ENCODE measurements at regions not wholly inside any gene's neighbourhood (a gene's known extent, or its start where the extent isn't known, plus 50 kb on each side); places are given as distances from the start of the nearest gene placed in this dataset.

GRCh38 chr13:76446191-76446590, 440.0 kb downstream of the KCTD12 start:
- H3K9me3 ChIP-seq (ENCODE audit: control insufficient read depth, low read length), result no peaks in the 10 kb centered on the region
- no peaks in the 10 kb centered on the region for H3K4me1 ChIP-seq (ENCODE audit: control insufficient read depth, insufficient read depth, low read length)
- no peak overlapping the region for H3K27ac ChIP-seq (ENCODE audit: low read length)
- DNase-seq (no peak), ATAC-seq (no peak)
- no peaks in the 10 kb centered on the region for H3K27me3 ChIP-seq (ENCODE audit: control insufficient read depth, insufficient read depth)
- no peak overlapping the region for H3K4me3 ChIP-seq (ENCODE audit: low read length)
- 42% methylated on average over 3 of the region's 3 CpGs for WGBS
- intact Hi-C loops (cut with DNase I), result no loop called here

- no peaks in the 10 kb centered on the region for H3K9me3 ChIP-seq (ENCODE audit: control insufficient read depth, low read length)
- DNase-seq (no peak), ATAC-seq (no peak)
- H3K4me3 ChIP-seq (ENCODE audit: low read length), result no peak overlapping the region
- no peaks in the 10 kb centered on the region for H3K4me1 ChIP-seq (ENCODE audit: control insufficient read depth, insufficient read depth, low read length)
- H3K27ac ChIP-seq (ENCODE audit: low read length), result no peak overlapping the region
- H3K27me3 ChIP-seq (ENCODE audit: control insufficient read depth, insufficient read depth), result no peaks in the 10 kb centered on the region
- intact Hi-C loops (cut with DNase I), result no loop called here
- 78% methylated on average over 3 of the region's 3 CpGs for WGBS
These were observed 445.6 kb downstream of the KCTD12 start for GRCh38 chr13:76440568-76440967.

GRCh38 chr13:76439546-76439945, 446.7 kb downstream of the KCTD12 start:
- intact Hi-C loops (cut with DNase I), result no loop called here
- no peak for DNase-seq
- Histone ChIP-seq H3K27ac (ENCODE audit: low read length) (no peak overlapping the region), H3K4me1 (ENCODE audit: control insufficient read depth, insufficient read depth, low read length) (no peaks in the 10 kb centered on the region), H3K9me3 (ENCODE audit: control insufficient read depth, low read length) (no peaks in the 10 kb centered on the region), H3K4me3 (ENCODE audit: low read length) (no peak overlapping the region), H3K27me3 (ENCODE audit: control insufficient read depth, insufficient read depth) (no peaks in the 10 kb centered on the region)
- 89% methylated on average over 2 of the region's 2 CpGs for WGBS
- no peak for ATAC-seq

- no peak overlapping the region for H3K4me3 ChIP-seq (ENCODE audit: low read length)
- no peaks in the 10 kb centered on the region for H3K9me3 ChIP-seq (ENCODE audit: control insufficient read depth, low read length)
- 100% methylated on average over 2 of the region's 2 CpGs for WGBS
- no peak overlapping the region for H3K27ac ChIP-seq (ENCODE audit: low read length)
- DNase-seq (no peak), ATAC-seq (no peak)
- no peaks in the 10 kb centered on the region for H3K4me1 ChIP-seq (ENCODE audit: control insufficient read depth, insufficient read depth, low read length)
- intact Hi-C loops (cut with DNase I), result no loop called here
- no peaks in the 10 kb centered on the region for H3K27me3 ChIP-seq (ENCODE audit: control insufficient read depth, insufficient read depth)
These were observed 448.2 kb downstream of the KCTD12 start for GRCh38 chr13:76438050-76438449.

GRCh38 chr13:76425935-76426334, 460.3 kb downstream of the KCTD12 start:
- Histone ChIP-seq H3K27ac (ENCODE audit: low read length) (no peak overlapping the region), H3K9me3 (ENCODE audit: control insufficient read depth, low read length) (no peaks in the 10 kb centered on the region), H3K4me1 (ENCODE audit: control insufficient read depth, insufficient read depth, low read length) (no peaks in the 10 kb centered on the region), H3K27me3 (ENCODE audit: control insufficient read depth, insufficient read depth) (no peaks in the 10 kb centered on the region), H3K4me3 (ENCODE audit: low read length) (no peak overlapping the region)
- intact Hi-C loops (cut with DNase I), result no loop called here
- no peak for DNase-seq
- ATAC-seq, result peak; percentile 69 to 84
- WGBS, result 42% methylated on average over 2 of the region's 2 CpGs

GRCh38 chr13:76421011-76421410, 465.2 kb downstream of the KCTD12 start:
- 64% methylated on average over 3 of the region's 3 CpGs for WGBS
- ATAC-seq (no peak), DNase-seq (no peak)
- no peak overlapping the region for H3K27ac ChIP-seq (ENCODE audit: low read length)
- H3K4me1 ChIP-seq (ENCODE audit: control insufficient read depth, insufficient read depth, low read length), result no peaks in the 10 kb centered on the region
- H3K4me3 ChIP-seq (ENCODE audit: low read length), result no peak overlapping the region
- H3K27me3 ChIP-seq (ENCODE audit: control insufficient read depth, insufficient read depth), result no peaks in the 10 kb centered on the region
- intact Hi-C loops (cut with DNase I), result no loop called here
- no peaks in the 10 kb centered on the region for H3K9me3 ChIP-seq (ENCODE audit: control insufficient read depth, low read length)

GRCh38 chr13:76418404-76418803, 467.8 kb downstream of the KCTD12 start:
- DNase-seq, result no peak
- no peaks in the 10 kb centered on the region for H3K9me3 ChIP-seq (ENCODE audit: control insufficient read depth, low read length)
- no peaks in the 10 kb centered on the region for H3K27me3 ChIP-seq (ENCODE audit: control insufficient read depth, insufficient read depth)
- 16% methylated on average over 2 of the region's 2 CpGs for WGBS
- intact Hi-C loops (cut with DNase I), result no loop called here
- no peak overlapping the region for H3K27ac ChIP-seq (ENCODE audit: low read length)
- no peak overlapping the region for H3K4me3 ChIP-seq (ENCODE audit: low read length)
- H3K4me1 ChIP-seq (ENCODE audit: control insufficient read depth, insufficient read depth, low read length), result no peaks in the 10 kb centered on the region
- peak in 1 of 2 donors; percentile 43 for ATAC-seq

- Histone ChIP-seq H3K27me3 (ENCODE audit: control insufficient read depth, insufficient read depth) (no peaks in the 10 kb centered on the region), H3K27ac (ENCODE audit: low read length) (no peak overlapping the region), H3K9me3 (ENCODE audit: control insufficient read depth, low read length) (no peaks in the 10 kb centered on the region), H3K4me3 (ENCODE audit: low read length) (no peak overlapping the region), H3K4me1 (ENCODE audit: control insufficient read depth, insufficient read depth, low read length) (no peaks in the 10 kb centered on the region)
- intact Hi-C loops (cut with DNase I), result no loop called here
- DNase-seq (no peak), ATAC-seq (no peak)
- 66% methylated on average over 2 of the region's 2 CpGs for WGBS
These were observed 471.9 kb downstream of the KCTD12 start for GRCh38 chr13:76414320-76414719.

- no peaks in the 10 kb centered on the region for H3K9me3 ChIP-seq (ENCODE audit: control insufficient read depth, low read length)
- no peaks in the 10 kb centered on the region for H3K27me3 ChIP-seq (ENCODE audit: control insufficient read depth, insufficient read depth)
- ATAC-seq, result no peak
These were observed 480.0 kb downstream of the KCTD12 start for GRCh38 chr13:76406243-76406642.

GRCh38 chr13:76398425-76398824, 487.8 kb downstream of the KCTD12 start:
- 53% methylated on average over 1 of the region's 1 CpG for WGBS
- ATAC-seq (no peak), DNase-seq (no peak)
- intact Hi-C loops (cut with DNase I), result no loop called here
- no peak overlapping the region for H3K4me3 ChIP-seq (ENCODE audit: low read length)
- no peak overlapping the region for H3K27ac ChIP-seq (ENCODE audit: low read length)
- H3K9me3 ChIP-seq (ENCODE audit: control insufficient read depth, low read length), result no peaks in the 10 kb centered on the region
- no peaks in the 10 kb centered on the region for H3K4me1 ChIP-seq (ENCODE audit: control insufficient read depth, insufficient read depth, low read length)
- no peaks in the 10 kb centered on the region for H3K27me3 ChIP-seq (ENCODE audit: control insufficient read depth, insufficient read depth)

More at GRCh38 chr13:76406243-76406642, 480.0 kb downstream of the KCTD12 start:
- H3K4me1 ChIP-seq (ENCODE audit: control insufficient read depth, insufficient read depth, low read length), result no peaks in the 10 kb centered on the region
- intact Hi-C loops (cut with DNase I), result no loop called here
- DNase-seq, result no peak
- no peak overlapping the region for H3K27ac ChIP-seq (ENCODE audit: low read length)
- H3K4me3 ChIP-seq (ENCODE audit: low read length), result no peak overlapping the region

GRCh38 chr13:76397413-76397812, 488.8 kb downstream of the KCTD12 start:
- Histone ChIP-seq H3K27ac (ENCODE audit: low read length) (no peak overlapping the region), H3K4me3 (ENCODE audit: low read length) (no peak overlapping the region), H3K27me3 (ENCODE audit: control insufficient read depth, insufficient read depth) (no peaks in the 10 kb centered on the region), H3K9me3 (ENCODE audit: control insufficient read depth, low read length) (no peaks in the 10 kb centered on the region), H3K4me1 (ENCODE audit: control insufficient read depth, insufficient read depth, low read length) (no peaks in the 10 kb centered on the region)
- 74% methylated on average over 3 of the region's 3 CpGs for WGBS
- no peak for ATAC-seq
- DNase-seq, result no peak
- intact Hi-C loops (cut with DNase I), result no loop called here

GRCh38 chr13:76389321-76389720, 496.9 kb downstream of the KCTD12 start:
- no peaks in the 10 kb centered on the region for H3K4me1 ChIP-seq (ENCODE audit: control insufficient read depth, insufficient read depth, low read length)
- H3K27ac ChIP-seq (ENCODE audit: low read length), result no peak overlapping the region
- no peaks in the 10 kb centered on the region for H3K9me3 ChIP-seq (ENCODE audit: control insufficient read depth, low read length)
- no peak for ATAC-seq
- 70% methylated on average over 1 of the region's 1 CpG for WGBS
- H3K4me3 ChIP-seq (ENCODE audit: low read length), result no peak overlapping the region
- H3K27me3 ChIP-seq (ENCODE audit: control insufficient read depth, insufficient read depth), result no peaks in the 10 kb centered on the region
- DNase-seq, result no peak
- intact Hi-C loops (cut with DNase I), result no loop called here
